ENCODE measurements at regions not wholly inside any gene's neighbourhood (a gene's known extent, or its start where the extent isn't known, plus 50 kb on each side); places are given as distances from the start of the nearest gene placed in this dataset.

DNA sequence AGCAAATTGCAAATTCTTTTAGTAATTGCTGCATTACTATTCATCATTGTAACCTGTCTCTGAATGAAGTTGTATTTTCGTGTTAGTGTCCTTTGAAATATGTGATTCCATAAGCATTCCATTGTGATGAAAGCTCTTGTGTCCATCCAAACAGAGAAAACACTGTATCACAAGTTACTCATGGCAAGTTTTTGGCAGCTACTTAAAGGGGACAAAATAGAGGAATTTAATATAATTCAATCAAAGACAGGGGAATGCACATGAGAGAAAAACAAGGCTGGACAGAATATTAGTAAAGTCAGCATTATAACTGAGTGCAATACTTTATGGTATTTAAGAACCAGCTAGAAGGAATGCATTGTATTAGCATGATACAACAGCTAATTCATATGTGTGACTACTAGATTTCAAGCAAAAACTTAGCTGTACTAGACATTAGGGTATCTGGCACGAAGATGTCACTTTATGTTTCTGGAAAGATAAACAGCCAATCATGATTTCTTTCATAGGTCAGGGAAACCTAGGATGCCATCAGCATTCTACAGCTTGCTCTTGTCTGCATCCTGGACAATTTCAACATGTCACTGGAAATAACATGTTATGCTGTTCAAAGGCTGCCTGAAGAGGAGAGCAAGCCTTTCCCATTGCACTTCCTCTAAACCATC lies 270.6 kb upstream of the MARCKS start:
- DNase-seq = no peak
- TF ChIP-seq, protein P1, sequence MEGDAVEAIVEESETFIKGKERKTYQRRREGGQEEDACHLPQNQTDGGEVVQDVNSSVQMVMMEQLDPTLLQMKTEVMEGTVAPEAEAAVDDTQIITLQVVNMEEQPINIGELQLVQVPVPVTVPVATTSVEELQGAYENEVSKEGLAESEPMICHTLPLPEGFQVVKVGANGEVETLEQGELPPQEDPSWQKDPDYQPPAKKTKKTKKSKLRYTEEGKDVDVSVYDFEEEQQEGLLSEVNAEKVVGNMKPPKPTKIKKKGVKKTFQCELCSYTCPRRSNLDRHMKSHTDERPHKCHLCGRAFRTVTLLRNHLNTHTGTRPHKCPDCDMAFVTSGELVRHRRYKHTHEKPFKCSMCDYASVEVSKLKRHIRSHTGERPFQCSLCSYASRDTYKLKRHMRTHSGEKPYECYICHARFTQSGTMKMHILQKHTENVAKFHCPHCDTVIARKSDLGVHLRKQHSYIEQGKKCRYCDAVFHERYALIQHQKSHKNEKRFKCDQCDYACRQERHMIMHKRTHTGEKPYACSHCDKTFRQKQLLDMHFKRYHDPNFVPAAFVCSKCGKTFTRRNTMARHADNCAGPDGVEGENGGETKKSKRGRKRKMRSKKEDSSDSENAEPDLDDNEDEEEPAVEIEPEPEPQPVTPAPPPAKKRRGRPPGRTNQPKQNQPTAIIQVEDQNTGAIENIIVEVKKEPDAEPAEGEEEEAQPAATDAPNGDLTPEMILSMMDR (IDR thresholded peaks at IDR 0.05) = no peak
- H3K27me3 ChIP-seq (ENCODE audit: low read depth) = no peaks in the 10 kb centered on the region
- no peaks in the 10 kb centered on the region for H3K4me1 ChIP-seq
- no peak overlapping the region for H3K27ac ChIP-seq
- no peak overlapping the region for H3K4me3 ChIP-seq
- intact Hi-C loops (cut with DNase I) = no loop called here
- H3K9me3 ChIP-seq = no peaks in the 10 kb centered on the region
- ATAC-seq = no peak
- no peaks in the 10 kb centered on the region for H3K36me3 ChIP-seq

DNA sequence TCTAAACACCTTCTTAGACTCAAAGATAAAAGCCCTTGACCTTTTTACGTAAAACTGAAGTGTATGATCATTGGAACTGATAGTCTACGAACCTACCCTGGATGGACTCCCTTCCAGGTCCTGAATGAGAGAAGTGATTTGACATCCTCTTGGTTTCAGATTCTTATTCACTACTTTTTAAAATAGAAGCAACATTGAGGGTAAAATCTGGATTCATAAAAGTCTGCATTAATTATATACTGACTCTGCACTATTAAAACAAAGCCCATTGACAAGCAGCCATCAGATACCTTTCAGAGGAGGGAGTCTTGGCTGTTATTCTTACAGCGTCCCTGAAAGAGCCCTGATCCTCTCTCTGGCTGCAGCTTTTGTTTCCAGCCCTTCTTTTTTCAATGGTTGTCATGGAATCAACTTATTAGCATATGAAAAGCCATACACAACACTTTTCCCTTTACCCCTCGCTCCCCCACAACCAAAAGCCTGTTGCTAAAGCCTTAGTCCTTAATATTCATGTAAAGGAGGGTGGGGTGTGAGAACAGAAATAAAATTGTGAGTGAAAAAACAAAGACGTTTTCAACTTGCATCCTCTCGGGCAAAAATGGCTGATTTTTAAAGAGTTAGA lies 270.0 kb upstream of the MARCKS start:
- ATAC-seq (no peak), DNase-seq (no peak)
- no peak overlapping the region for H3K4me3 ChIP-seq
- no peaks in the 10 kb centered on the region for H3K36me3 ChIP-seq
- intact Hi-C loops (cut with DNase I) = no loop called here
- no peaks in the 10 kb centered on the region for H3K9me3 ChIP-seq
- TF ChIP-seq, protein P1 (IDR thresholded peaks at IDR 0.05) = no peak
- no peaks in the 10 kb centered on the region for H3K27me3 ChIP-seq (ENCODE audit: low read depth)
- no peaks in the 10 kb centered on the region for H3K4me1 ChIP-seq
- no peak overlapping the region for H3K27ac ChIP-seq

DNA sequence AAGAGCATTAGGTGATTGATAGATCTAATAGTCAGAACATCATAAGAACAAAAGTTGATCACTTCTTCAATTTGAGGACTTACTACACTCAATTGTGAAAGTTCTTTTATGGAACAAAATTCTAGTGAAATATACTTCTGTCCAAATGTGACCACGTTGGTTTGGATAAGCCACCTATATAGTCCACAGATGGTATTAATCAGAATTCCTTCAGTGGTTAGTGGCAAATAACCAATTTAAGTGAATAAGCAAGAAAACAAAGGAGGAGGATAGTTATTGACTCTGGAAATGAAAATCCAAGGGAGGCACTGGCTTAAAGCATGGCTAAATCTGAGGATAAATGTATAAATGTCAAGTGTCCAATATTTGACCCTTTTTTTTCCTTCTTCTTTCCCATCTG lies 268.5 kb upstream of the MARCKS start:
- no peaks in the 10 kb centered on the region for H3K4me1 ChIP-seq
- no peaks in the 10 kb centered on the region for H3K36me3 ChIP-seq
- ATAC-seq = no peak
- H3K27me3 ChIP-seq (ENCODE audit: low read depth) = no peaks in the 10 kb centered on the region
- TF ChIP-seq, protein P1 (IDR thresholded peaks at IDR 0.05) = no peak
- DNase-seq = no peak
- H3K27ac ChIP-seq = no peak overlapping the region
- no peaks in the 10 kb centered on the region for H3K9me3 ChIP-seq
- no peak overlapping the region for H3K4me3 ChIP-seq
- intact Hi-C loops (cut with DNase I) = no loop called here

DNA sequence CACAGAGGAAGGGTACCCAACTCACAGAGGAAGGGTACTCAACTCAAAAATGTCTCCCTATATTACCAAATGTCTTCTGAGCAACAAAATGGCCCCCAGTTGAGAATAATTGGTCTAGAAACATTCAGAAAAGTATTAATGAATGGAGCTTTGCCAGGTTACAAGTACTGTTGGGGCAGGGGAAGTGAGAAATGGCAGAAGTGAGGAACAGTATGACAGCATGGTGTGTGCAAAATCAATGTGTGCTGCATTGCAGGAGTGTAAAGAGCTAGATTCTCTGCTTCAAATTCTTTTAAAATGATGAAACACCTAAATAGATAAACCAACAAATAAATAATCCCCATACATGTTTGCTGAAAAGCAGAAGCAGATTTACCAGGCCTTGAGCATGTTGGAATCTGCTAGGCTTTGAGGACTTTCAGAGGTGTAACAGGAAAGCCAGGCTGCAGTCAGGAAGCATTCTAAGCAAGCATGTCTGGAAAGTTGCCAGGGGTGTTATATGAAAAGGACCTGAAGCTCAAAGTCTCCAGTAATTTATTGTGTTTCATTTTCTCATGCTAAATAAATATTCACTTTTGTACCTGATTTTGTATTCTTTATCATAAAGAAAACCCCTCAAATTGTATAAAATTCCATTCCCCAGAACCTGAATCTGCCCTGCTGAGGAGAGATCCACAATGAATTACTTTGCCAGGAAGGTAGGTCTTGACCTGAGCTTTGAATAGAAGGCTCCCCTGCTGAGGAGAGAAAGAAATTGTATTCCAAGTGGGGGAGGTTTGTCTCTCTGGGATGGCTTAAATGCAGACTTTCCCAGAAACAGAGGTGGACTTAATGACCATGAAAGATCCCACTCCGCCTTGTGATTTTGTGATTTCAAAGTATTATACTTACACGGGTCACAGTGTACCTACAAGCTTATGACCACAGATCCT lies 265.0 kb upstream of the MARCKS start:
- Histone ChIP-seq H3K9me3 (no peaks in the 10 kb centered on the region), H3K4me3 (no peak overlapping the region), H3K27ac (no peak overlapping the region), H3K4me1 (no peaks in the 10 kb centered on the region), H3K27me3 (ENCODE audit: low read depth) (no peaks in the 10 kb centered on the region), H3K36me3 (no peaks in the 10 kb centered on the region)
- ATAC-seq (no peak), DNase-seq (no peak)
- intact Hi-C loops (cut with DNase I) = no loop called here
- TF ChIP-seq, protein P1 (IDR thresholded peaks at IDR 0.05) = no peak

DNA sequence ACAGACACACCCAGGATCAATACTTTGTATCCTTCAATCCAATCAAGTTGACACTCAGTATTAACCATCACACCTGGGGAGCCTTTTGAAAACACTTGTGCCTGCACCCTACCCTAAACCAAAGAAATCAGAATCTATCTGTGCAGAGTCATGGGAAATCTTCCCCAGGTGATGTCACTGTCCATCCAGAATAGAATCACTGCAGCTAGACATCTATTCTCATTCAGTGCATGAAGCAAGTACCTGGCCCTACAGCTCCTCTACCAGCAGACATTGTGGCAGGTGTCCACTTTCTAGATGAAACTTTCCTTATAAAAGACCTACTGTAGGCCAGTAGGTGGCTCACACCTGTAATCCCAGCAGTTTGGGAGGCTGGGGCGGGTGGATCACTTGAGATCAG lies 262.4 kb upstream of the MARCKS start:
- no peak overlapping the region for H3K4me3 ChIP-seq
- H3K4me1 ChIP-seq = no peaks in the 10 kb centered on the region
- intact Hi-C loops (cut with DNase I) = no loop called here
- H3K9me3 ChIP-seq = no peaks in the 10 kb centered on the region
- H3K27me3 ChIP-seq (ENCODE audit: low read depth) = no peaks in the 10 kb centered on the region
- no peak for ATAC-seq
- no peaks in the 10 kb centered on the region for H3K36me3 ChIP-seq
- H3K27ac ChIP-seq = no peak overlapping the region
- TF ChIP-seq, protein P1 (IDR thresholded peaks at IDR 0.05) = no peak
- DNase-seq = no peak
